Peyer's patch (tissue), 4 donors: ENCODE measurements at regions not wholly inside any gene's neighbourhood (a gene's known extent, or its start where the extent isn't known, plus 50 kb on each side); places are given as distances from the start of the nearest gene placed in this dataset.

Source experiments
- DNase-seq, 3 donors: peaks; one replicate each; pipeline ENCODE4 v3.0.0-alpha.2; 2017 to 2019
- H3K27ac ChIP-seq, 4 donors: fragments of 200-600 bp; sonication (generic); one replicate each; pipeline ENCODE4 v1.5.1; 2016 to 2019
- H3K27me3 ChIP-seq, 2 donors: fragments of 200-600 bp; sonication (generic); one replicate each; pipeline ENCODE4 v1.5.1; 2019
- H3K36me3 ChIP-seq, 3 donors: fragments of 200-600 bp; sonication (generic); one replicate each; pipeline ENCODE4 v1.5.1; 2016 to 2019
- H3K4me1 ChIP-seq, 4 donors: fragments of 200-600 bp; sonication (generic); one replicate each; pipeline ENCODE4 v1.5.1; 2016 to 2019
- H3K4me3 ChIP-seq, 4 donors: fragments of 200-600 bp; sonication (generic); 1 replicate in 3 of 4; 2 replicates in 1 of 4; pipeline ENCODE4 v1.5.1; 2016 to 2019; ENCODE audit warnings: mild to moderate bottlenecking in 1 of 4
- H3K9me3 ChIP-seq, 4 donors: fragments of 200-600 bp; sonication (generic); one replicate each; pipeline ENCODE4 v1.5.1; 2016 to 2019; ENCODE audit warnings: mild to moderate bottlenecking in 1 of 4
- CTCF ChIP-seq, 6 experiments: fragments of 450-650 bp in 4 of 6; fragments of 200-600 bp in 2 of 6; sonication (generic) in 1 of 6; IDR thresholded peaks; one replicate each; pipeline ENCODE4 v1.5.1; 2017 to 2019; ENCODE audit warnings: antibody characterized with exemption in 6 of 6, mild to moderate bottlenecking in 3 of 6, moderate library complexity in 1 of 6
- POLR2A ChIP-seq, 2 donors: fragments of 450-650 bp; IDR thresholded peaks; one replicate each; pipeline ENCODE4 v1.5.1; 2017; ENCODE audit warnings: antibody characterized with exemption in 2 of 2, mild to moderate bottlenecking in 2 of 2, moderate library complexity in 2 of 2

GRCh38 chr9:82555031-82555430 is 507.9 kb downstream of the RASEF start:
- Histone ChIP-seq H3K36me3 (no peaks in the 10 kb centered on the region), H3K4me3 (no peak overlapping the region), H3K9me3 (no peaks in the 10 kb centered on the region), H3K27me3 (no peaks in the 10 kb centered on the region), H3K4me1 (peaks cover 0 to 10% (median 0%) of the 10 kb centered on the region in 4 donors), H3K27ac (no peak overlapping the region)
- no peak for DNase-seq
- TF ChIP-seq POLR2A (IDR thresholded peaks at IDR 0.05) (no peak), CTCF (IDR thresholded peaks at IDR 0.05) (no peak)

GRCh38 chr9:82555431-82556051 is 507.4 kb downstream of the RASEF start:
- Histone ChIP-seq H3K27me3 (no peaks in the 10 kb centered on the region), H3K27ac (no peak overlapping the region), H3K36me3 (no peaks in the 10 kb centered on the region), H3K4me3 (no peak overlapping the region), H3K9me3 (no peaks in the 10 kb centered on the region), H3K4me1 (peaks cover 0 to 10% (median 0%) of the 10 kb centered on the region in 4 donors)
- DNase-seq: no peak
- TF ChIP-seq CTCF (IDR thresholded peaks at IDR 0.05) (no peak), POLR2A (IDR thresholded peaks at IDR 0.05) (no peak)

- Histone ChIP-seq H3K36me3 (no peaks in the 10 kb centered on the region), H3K27ac (no peak overlapping the region), H3K4me3 (no peak overlapping the region), H3K4me1 (no peaks in the 10 kb centered on the region), H3K27me3 (no peaks in the 10 kb centered on the region), H3K9me3 (no peaks in the 10 kb centered on the region)
- TF ChIP-seq CTCF (IDR thresholded peaks at IDR 0.05): no peak
- TF ChIP-seq POLR2A (IDR thresholded peaks at IDR 0.05): no peak
- DNase-seq: no peak
Observed at GRCh38 chr9:82558346-82558745, 504.6 kb downstream of the RASEF start.

GRCh38 chr9:82558855-82559630 is 503.9 kb downstream of the RASEF start:
- Histone ChIP-seq H3K27ac (no peak overlapping the region), H3K4me1 (no peaks in the 10 kb centered on the region)
- TF ChIP-seq POLR2A (IDR thresholded peaks at IDR 0.05) (no peak), CTCF (IDR thresholded peaks at IDR 0.05) (no peak)

GRCh38 chr9:82560036-82560435 is 502.9 kb downstream of the RASEF start:
- no peak for TF ChIP-seq POLR2A (IDR thresholded peaks at IDR 0.05)
- TF ChIP-seq CTCF (IDR thresholded peaks at IDR 0.05): no peak
- Histone ChIP-seq H3K36me3 (no peaks in the 10 kb centered on the region), H3K27ac (no peak overlapping the region), H3K4me3 (no peak overlapping the region), H3K9me3 (no peaks in the 10 kb centered on the region), H3K27me3 (no peaks in the 10 kb centered on the region), H3K4me1 (no peaks in the 10 kb centered on the region)
- no peak for DNase-seq

More at GRCh38 chr9:82558855-82559630, 503.9 kb downstream of the RASEF start:
- no peaks in the 10 kb centered on the region for H3K9me3 ChIP-seq
- no peaks in the 10 kb centered on the region for H3K36me3 ChIP-seq
- no peaks in the 10 kb centered on the region for H3K27me3 ChIP-seq
- no peak overlapping the region for H3K4me3 ChIP-seq
- no peak for DNase-seq
